ENCODE measurements at regions not wholly inside any gene's neighbourhood (a gene's known extent, or its start where the extent isn't known, plus 50 kb on each side); places are given as distances from the start of the nearest gene placed in this dataset.

DNA sequence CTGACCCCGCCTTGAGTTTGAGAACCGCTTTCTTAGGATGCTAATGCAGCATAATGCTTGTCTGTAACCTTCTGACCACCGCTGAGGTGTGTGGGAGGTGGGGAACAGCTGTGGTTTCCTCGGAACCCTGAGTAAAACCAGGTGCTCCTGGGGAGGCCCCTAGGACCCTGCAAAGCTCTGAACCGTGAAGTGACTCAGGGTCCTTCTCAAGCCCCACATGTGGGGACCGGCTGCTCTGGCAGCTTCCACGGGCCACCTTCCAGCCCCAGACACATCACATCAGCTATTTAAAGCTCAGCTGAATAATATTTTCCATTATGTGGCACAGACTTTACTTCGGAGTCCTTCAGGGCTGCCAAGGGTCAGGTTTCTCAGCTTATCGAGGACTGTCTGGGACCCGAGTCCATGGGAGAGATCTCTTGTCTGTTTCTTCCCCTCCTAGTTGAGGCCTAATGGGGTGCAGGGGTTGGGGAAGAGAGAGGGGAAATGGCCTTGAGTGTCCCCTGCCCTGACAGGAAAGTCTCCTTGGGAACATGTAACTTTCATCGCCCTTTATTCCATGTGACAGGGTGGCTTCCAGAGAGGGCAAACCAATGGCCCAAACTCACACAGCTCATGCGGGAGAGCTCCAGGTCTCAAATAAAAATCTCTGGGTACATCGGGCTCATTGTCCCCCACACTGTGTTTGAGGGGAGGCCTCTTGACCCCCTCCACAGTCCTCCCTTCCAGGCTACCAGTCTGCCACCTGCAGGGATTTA lies 186.1 kb upstream of the SLC24A3 start (continued):
- TF ChIP-seq, protein P1, sequence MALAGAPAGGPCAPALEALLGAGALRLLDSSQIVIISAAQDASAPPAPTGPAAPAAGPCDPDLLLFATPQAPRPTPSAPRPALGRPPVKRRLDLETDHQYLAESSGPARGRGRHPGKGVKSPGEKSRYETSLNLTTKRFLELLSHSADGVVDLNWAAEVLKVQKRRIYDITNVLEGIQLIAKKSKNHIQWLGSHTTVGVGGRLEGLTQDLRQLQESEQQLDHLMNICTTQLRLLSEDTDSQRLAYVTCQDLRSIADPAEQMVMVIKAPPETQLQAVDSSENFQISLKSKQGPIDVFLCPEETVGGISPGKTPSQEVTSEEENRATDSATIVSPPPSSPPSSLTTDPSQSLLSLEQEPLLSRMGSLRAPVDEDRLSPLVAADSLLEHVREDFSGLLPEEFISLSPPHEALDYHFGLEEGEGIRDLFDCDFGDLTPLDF (CRISPR knock-in tag; IDR thresholded peaks at IDR 0.05) = no peak

DNA sequence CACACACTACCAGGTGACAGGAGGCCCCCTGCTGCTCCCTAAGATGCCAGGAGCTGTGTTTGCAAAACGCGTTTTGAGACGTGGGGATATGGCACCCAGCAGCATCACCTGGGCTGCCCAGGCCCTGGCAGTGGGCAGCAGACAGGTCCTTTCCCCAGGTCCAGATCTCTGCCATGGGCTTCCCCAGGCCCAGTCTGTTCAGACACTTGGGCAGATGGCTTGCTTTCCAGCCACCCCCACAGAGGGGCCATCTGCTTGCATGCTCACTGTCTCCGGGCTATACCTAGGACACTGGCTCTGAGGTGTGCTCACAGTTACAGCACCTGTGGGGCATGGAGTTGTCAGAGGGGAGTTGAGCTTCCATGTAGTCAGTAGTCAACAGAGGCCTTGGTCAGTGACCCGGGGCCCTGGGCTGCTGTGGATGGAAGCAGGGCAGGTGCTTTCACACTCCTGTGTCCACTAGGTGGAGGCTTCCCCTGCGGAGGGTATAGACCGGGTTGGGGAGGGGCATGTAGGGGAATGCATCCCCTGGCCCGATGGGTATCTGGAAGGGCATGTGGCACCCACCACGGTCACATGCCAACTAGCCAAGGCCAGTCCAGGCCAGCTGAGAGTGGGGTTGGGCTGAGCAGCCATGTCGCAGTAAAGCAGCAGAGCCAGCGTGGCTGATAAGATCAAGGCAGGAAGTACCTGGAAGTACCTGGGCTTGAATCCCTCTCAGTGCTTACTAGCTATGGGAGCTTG lies 185.4 kb upstream of the SLC24A3 start:
- CTCF ChIA-PET = interaction anchor here (0.5 to 1.5 kb wide), 3 partner anchors 46 to 186 kb away, joined by 3 to 8 read pairs (median 3); partner anchors contain the start of gene SLC24A3
- DNase-seq (ENCODE audit: low spot score) = peak; percentile 62
- H3K36me3 Mint-ChIP-seq = no peaks in the 10 kb centered on the region

More for the DNA sequence above, 185.4 kb upstream of the SLC24A3 start:
- TF ChIP-seq ZNF138 (CRISPR knock-in tag; conservative IDR thresholded peaks at IDR 0.05) (no peak), GTF2I (CRISPR knock-in tag; conservative IDR thresholded peaks at IDR 0.05) (no peak), ELF4 (CRISPR knock-in tag; IDR thresholded peaks at IDR 0.05; ENCODE audit: low read depth) (no peak), CREM (CRISPR knock-in tag; IDR thresholded peaks at IDR 0.05) (no peak), SOX15 (CRISPR knock-in tag; IDR thresholded peaks at IDR 0.05) (no peak), FOXP1 (CRISPR knock-in tag; IDR thresholded peaks at IDR 0.05; ENCODE audit: borderline replicate concordance) (no peak)
- TF ChIP-seq, protein P2, sequence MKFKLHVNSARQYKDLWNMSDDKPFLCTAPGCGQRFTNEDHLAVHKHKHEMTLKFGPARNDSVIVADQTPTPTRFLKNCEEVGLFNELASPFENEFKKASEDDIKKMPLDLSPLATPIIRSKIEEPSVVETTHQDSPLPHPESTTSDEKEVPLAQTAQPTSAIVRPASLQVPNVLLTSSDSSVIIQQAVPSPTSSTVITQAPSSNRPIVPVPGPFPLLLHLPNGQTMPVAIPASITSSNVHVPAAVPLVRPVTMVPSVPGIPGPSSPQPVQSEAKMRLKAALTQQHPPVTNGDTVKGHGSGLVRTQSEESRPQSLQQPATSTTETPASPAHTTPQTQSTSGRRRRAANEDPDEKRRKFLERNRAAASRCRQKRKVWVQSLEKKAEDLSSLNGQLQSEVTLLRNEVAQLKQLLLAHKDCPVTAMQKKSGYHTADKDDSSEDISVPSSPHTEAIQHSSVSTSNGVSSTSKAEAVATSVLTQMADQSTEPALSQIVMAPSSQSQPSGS (CRISPR knock-in tag; IDR thresholded peaks at IDR 0.05; ENCODE audit: borderline replicate concordance, low read depth) = no peak
- TF ChIP-seq, protein P3, sequence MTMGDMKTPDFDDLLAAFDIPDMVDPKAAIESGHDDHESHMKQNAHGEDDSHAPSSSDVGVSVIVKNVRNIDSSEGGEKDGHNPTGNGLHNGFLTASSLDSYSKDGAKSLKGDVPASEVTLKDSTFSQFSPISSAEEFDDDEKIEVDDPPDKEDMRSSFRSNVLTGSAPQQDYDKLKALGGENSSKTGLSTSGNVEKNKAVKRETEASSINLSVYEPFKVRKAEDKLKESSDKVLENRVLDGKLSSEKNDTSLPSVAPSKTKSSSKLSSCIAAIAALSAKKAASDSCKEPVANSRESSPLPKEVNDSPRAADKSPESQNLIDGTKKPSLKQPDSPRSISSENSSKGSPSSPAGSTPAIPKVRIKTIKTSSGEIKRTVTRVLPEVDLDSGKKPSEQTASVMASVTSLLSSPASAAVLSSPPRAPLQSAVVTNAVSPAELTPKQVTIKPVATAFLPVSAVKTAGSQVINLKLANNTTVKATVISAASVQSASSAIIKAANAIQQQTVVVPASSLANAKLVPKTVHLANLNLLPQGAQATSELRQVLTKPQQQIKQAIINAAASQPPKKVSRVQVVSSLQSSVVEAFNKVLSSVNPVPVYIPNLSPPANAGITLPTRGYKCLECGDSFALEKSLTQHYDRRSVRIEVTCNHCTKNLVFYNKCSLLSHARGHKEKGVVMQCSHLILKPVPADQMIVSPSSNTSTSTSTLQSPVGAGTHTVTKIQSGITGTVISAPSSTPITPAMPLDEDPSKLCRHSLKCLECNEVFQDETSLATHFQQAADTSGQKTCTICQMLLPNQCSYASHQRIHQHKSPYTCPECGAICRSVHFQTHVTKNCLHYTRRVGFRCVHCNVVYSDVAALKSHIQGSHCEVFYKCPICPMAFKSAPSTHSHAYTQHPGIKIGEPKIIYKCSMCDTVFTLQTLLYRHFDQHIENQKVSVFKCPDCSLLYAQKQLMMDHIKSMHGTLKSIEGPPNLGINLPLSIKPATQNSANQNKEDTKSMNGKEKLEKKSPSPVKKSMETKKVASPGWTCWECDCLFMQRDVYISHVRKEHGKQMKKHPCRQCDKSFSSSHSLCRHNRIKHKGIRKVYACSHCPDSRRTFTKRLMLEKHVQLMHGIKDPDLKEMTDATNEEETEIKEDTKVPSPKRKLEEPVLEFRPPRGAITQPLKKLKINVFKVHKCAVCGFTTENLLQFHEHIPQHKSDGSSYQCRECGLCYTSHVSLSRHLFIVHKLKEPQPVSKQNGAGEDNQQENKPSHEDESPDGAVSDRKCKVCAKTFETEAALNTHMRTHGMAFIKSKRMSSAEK (CRISPR knock-in tag; IDR thresholded peaks at IDR 0.05; ENCODE audit: borderline replicate concordance) = no peak
- TF ChIP-seq, protein P4, sequence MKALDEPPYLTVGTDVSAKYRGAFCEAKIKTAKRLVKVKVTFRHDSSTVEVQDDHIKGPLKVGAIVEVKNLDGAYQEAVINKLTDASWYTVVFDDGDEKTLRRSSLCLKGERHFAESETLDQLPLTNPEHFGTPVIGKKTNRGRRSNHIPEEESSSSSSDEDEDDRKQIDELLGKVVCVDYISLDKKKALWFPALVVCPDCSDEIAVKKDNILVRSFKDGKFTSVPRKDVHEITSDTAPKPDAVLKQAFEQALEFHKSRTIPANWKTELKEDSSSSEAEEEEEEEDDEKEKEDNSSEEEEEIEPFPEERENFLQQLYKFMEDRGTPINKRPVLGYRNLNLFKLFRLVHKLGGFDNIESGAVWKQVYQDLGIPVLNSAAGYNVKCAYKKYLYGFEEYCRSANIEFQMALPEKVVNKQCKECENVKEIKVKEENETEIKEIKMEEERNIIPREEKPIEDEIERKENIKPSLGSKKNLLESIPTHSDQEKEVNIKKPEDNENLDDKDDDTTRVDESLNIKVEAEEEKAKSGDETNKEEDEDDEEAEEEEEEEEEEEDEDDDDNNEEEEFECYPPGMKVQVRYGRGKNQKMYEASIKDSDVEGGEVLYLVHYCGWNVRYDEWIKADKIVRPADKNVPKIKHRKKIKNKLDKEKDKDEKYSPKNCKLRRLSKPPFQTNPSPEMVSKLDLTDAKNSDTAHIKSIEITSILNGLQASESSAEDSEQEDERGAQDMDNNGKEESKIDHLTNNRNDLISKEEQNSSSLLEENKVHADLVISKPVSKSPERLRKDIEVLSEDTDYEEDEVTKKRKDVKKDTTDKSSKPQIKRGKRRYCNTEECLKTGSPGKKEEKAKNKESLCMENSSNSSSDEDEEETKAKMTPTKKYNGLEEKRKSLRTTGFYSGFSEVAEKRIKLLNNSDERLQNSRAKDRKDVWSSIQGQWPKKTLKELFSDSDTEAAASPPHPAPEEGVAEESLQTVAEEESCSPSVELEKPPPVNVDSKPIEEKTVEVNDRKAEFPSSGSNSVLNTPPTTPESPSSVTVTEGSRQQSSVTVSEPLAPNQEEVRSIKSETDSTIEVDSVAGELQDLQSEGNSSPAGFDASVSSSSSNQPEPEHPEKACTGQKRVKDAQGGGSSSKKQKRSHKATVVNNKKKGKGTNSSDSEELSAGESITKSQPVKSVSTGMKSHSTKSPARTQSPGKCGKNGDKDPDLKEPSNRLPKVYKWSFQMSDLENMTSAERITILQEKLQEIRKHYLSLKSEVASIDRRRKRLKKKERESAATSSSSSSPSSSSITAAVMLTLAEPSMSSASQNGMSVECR (CRISPR knock-in tag; IDR thresholded peaks at IDR 0.05; ENCODE audit: borderline replicate concordance) = no peak
- no peak overlapping the region for H3K27ac Mint-ChIP-seq
- H3K4me3 Mint-ChIP-seq = no peak overlapping the region
- no peaks in the 10 kb centered on the region for H3K4me1 Mint-ChIP-seq
- peak; percentile 90 for ATAC-seq
- peaks cover 3% of the 10 kb centered on the region; the same call in 1 of the 2 replicates for H3K27me3 Mint-ChIP-seq (ENCODE audit: low read depth)
- POLR2A ChIA-PET = interaction anchor here (0.6 kb wide), 1 partner anchor 126 kb away, joined by 3 read pairs; no protein-coding TSS in a partner anchor
- peaks cover 6% of the 10 kb centered on the region; the same call in 1 of the 2 replicates for H3K9me3 Mint-ChIP-seq

All from WTC11 (cell line).